ENCODE measurements at regions not wholly inside any gene's neighbourhood (a gene's known extent, or its start where the extent isn't known, plus 50 kb on each side); places are given as distances from the start of the nearest gene placed in this dataset.

DNA sequence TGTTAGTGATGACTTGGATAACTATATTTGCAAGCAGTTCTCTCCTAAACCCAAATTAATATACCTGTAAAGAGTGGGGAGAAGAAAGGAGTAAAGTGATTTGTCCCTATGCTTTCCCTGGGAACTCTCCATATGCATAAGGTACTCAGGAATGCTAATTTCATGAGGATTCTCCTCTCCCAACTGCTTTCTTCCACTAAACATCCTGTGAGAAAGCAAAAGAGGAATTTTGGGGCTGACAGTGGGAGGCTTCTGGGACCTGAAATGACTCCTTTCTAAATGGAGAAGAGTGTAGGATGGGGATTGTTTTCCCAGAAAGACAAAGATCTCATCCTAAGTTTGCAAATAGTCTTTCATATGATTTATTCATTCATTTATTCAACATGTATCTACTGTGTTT, 250.5 kb downstream of the TDRD3 start:
- no peaks in the 10 kb centered on the region for H4K20me1 ChIP-seq (ENCODE audit: insufficient read depth, low read length)
- no peaks in the 10 kb centered on the region for H3K79me2 ChIP-seq (ENCODE audit: insufficient read depth, low read length)
- H3K4me2 ChIP-seq (replicated peaks; ENCODE audit: extremely low read depth, low read length, poor library complexity, severe bottlenecking): no peak overlapping the region
- H3K36me3 ChIP-seq (replicated peaks in 1 of 2; ENCODE audit: control insufficient read depth in 1 of 2, insufficient read depth in 2 of 2, low read length in 2 of 2): no peaks in the 10 kb centered on the region
- no peaks in the 10 kb centered on the region for H3K4me1 ChIP-seq (ENCODE audit: control insufficient read depth in 1 of 2, insufficient read depth in 2 of 2, low read length in 2 of 2)
- Mint-ChIP-seq H3K27me3 (ENCODE audit: low read depth in 3 of 3) (peaks cover 0 to 3% (median 0%) of the 10 kb centered on the region in 3 donors), H3K36me3 (no peaks in the 10 kb centered on the region), H3K9me3 (peaks cover 0 to 9% (median 2%) of the 10 kb centered on the region in 7 donors), H3K27ac (no peak overlapping the region), H3K4me1 (no peaks in the 10 kb centered on the region), H3K4me3 (no peak overlapping the region)
- no peaks in the 10 kb centered on the region for H3K27me3 ChIP-seq (ENCODE audit: control insufficient read depth in 2 of 2, insufficient read depth in 2 of 2, low read length in 2 of 2)
- TF ChIP-seq, protein P1, sequence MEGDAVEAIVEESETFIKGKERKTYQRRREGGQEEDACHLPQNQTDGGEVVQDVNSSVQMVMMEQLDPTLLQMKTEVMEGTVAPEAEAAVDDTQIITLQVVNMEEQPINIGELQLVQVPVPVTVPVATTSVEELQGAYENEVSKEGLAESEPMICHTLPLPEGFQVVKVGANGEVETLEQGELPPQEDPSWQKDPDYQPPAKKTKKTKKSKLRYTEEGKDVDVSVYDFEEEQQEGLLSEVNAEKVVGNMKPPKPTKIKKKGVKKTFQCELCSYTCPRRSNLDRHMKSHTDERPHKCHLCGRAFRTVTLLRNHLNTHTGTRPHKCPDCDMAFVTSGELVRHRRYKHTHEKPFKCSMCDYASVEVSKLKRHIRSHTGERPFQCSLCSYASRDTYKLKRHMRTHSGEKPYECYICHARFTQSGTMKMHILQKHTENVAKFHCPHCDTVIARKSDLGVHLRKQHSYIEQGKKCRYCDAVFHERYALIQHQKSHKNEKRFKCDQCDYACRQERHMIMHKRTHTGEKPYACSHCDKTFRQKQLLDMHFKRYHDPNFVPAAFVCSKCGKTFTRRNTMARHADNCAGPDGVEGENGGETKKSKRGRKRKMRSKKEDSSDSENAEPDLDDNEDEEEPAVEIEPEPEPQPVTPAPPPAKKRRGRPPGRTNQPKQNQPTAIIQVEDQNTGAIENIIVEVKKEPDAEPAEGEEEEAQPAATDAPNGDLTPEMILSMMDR (IDR thresholded peaks at IDR 0.05): no peak
- no peak overlapping the region for H3K9ac ChIP-seq (ENCODE audit: insufficient read depth, low read length, poor library complexity, severe bottlenecking)
- intact Hi-C loops (cut with micrococcal nuclease): no loop called here
- no peak overlapping the region for H2AFZ ChIP-seq (ENCODE audit: insufficient read depth, low read depth, low read length, poor library complexity, severe bottlenecking)
- no peak overlapping the region for H3K4me3 ChIP-seq (replicated peaks in 1 of 3; ENCODE audit: low read depth in 2 of 3, low read length in 3 of 3)
- no peak overlapping the region for H3K27ac ChIP-seq (ENCODE audit: low read depth in 1 of 2, low read length in 2 of 2)
- H3K9me3 ChIP-seq (replicated peaks in 1 of 2; ENCODE audit: control insufficient read depth in 1 of 2, insufficient read depth in 1 of 2, low read length in 2 of 2): no peaks in the 10 kb centered on the region
- no peak for DNase-seq

DNA sequence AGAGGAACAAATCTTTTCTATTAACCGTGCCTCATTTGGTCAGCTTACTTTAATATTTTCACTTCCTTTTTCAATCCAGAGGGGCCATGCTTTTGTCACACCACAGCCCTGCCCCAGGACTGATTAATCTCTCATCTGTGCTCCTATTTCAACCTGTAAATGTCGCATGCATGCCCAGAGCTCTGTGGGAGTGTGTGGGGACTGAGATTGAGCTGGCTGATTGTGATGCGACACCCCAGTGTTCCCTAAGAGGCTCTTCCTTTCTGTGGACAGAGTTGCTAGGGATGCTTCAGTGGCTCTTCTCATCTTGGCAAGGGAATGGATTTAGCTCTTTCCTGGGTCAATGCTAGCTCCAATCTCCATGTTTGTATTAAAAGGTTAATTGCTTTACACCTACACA, 249.6 kb downstream of the TDRD3 start:
- H3K27me3 ChIP-seq (ENCODE audit: control insufficient read depth in 2 of 2, insufficient read depth in 2 of 2, low read length in 2 of 2): no peaks in the 10 kb centered on the region
- Mint-ChIP-seq H3K27me3 (ENCODE audit: low read depth in 3 of 3) (peaks cover 0 to 3% (median 0%) of the 10 kb centered on the region in 3 donors), H3K36me3 (no peaks in the 10 kb centered on the region), H3K4me3 (no peak overlapping the region), H3K9me3 (peaks cover 0 to 9% (median 2%) of the 10 kb centered on the region in 7 donors), H3K4me1 (no peaks in the 10 kb centered on the region), H3K27ac (no peak overlapping the region)
- intact Hi-C loops (cut with micrococcal nuclease): no loop called here
- DNase-seq: no peak
- no peaks in the 10 kb centered on the region for H3K36me3 ChIP-seq (replicated peaks in 1 of 2; ENCODE audit: control insufficient read depth in 1 of 2, insufficient read depth in 2 of 2, low read length in 2 of 2)
- H3K79me2 ChIP-seq (ENCODE audit: insufficient read depth, low read length): no peaks in the 10 kb centered on the region
- no peak overlapping the region for H3K4me3 ChIP-seq (replicated peaks in 1 of 3; ENCODE audit: low read depth in 2 of 3, low read length in 3 of 3)
- H3K9ac ChIP-seq (ENCODE audit: insufficient read depth, low read length, poor library complexity, severe bottlenecking): no peak overlapping the region
- no peak overlapping the region for H3K27ac ChIP-seq (ENCODE audit: low read depth in 1 of 2, low read length in 2 of 2)
- H3K9me3 ChIP-seq (replicated peaks in 1 of 2; ENCODE audit: control insufficient read depth in 1 of 2, insufficient read depth in 1 of 2, low read length in 2 of 2): no peaks in the 10 kb centered on the region
- WGBS (ENCODE audit: insufficient coverage): 94% methylated on average over 2 of the region's 3 CpGs
- no peaks in the 10 kb centered on the region for H3K4me1 ChIP-seq (ENCODE audit: control insufficient read depth in 1 of 2, insufficient read depth in 2 of 2, low read length in 2 of 2)
- H4K20me1 ChIP-seq (ENCODE audit: insufficient read depth, low read length): no peaks in the 10 kb centered on the region
- H2AFZ ChIP-seq (ENCODE audit: insufficient read depth, low read depth, low read length, poor library complexity, severe bottlenecking): no peak overlapping the region
- H3K4me2 ChIP-seq (replicated peaks; ENCODE audit: extremely low read depth, low read length, poor library complexity, severe bottlenecking): no peak overlapping the region
- TF ChIP-seq, protein P1 (IDR thresholded peaks at IDR 0.05): no peak

All from CD14-positive monocyte (primary cell).